Stimulated activated CD4-positive, alpha-beta T cell treated with anti-CD3 and anti-CD28 coated beads, Interleukin-15, amount 100 ng/mL, for 1 hour (primary cell): ENCODE measurements at regions not wholly inside any gene's neighbourhood (a gene's known extent, or its start where the extent isn't known, plus 50 kb on each side); places are given as distances from the start of the nearest gene placed in this dataset.

Source experiments
- DNase-seq, 2 donors: peaks; one replicate each; pipeline ENCODE4 v3.0.0-alpha.2; 2020; ENCODE audit warnings: low read depth in 1 of 2, low spot score in 1 of 2

DNA sequence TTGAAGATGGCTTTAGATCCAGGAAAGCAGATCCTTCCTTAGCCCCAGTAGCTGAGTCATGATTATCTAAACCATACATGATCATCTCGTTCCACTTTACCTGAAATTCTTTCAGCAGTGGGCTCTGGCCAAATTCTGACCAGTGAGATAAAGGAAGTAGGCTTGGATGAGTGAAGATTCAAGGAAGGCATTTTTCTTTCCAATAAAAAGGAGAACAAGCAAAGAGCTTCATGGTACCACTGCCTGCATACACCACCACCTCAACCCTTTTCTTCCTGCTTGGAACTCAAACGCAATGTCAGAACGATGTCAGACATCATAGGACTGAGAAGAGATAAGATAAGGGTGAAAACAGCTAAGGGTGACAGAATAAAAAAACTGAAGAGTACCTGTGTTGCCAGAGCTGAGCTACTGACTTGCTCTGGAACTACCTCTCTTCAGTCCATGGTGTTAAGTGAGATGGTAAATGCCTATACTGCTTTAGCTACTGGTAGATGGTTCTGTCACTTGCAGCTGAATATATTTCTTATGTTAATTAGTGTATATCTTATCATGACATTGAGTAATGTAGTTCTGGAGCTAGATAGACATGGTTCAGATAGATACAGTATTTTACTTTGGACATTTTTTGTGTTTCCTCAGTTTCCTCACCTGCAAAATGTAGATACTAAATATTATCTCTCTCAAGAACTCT, 58.7 kb upstream of the ACVR1 start:
- DNase-seq = no peak

DNA sequence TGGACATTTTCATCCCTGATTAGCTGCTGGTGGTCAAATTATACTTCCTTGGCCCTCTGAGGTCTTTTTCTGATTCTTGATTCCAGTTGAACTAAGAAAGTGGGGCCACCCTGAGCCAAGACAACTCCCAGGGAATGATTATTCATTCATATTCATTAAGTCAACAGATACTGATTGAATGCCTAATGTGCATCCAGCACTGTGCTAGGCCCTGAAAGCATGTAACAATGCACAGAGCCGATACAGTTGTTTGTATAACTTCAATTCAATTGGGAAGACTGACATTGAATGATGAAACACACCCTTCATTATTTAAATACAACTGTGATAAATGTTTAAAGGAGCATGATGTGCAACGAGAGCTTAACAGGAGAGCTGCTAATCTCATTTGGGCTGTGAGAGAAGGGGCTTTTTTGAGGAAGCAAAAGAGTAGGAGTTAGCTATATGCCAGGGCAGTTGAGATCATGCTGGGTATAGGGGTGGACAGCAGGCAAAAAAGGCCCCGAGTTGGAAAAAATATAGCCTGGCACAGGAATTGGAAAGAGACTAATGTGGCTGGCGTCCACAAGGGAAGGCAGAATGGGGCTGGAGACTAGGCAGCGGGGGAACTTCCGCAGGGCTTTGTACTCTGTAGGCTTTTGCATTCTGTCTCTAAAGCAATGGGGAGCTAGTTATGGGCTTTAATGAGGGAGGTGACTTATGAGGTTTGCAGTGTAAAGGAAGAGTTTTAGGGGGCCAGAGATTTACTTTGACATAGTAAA, 57.2 kb upstream of the ACVR1 start:
- DNase-seq = no peak

DNA sequence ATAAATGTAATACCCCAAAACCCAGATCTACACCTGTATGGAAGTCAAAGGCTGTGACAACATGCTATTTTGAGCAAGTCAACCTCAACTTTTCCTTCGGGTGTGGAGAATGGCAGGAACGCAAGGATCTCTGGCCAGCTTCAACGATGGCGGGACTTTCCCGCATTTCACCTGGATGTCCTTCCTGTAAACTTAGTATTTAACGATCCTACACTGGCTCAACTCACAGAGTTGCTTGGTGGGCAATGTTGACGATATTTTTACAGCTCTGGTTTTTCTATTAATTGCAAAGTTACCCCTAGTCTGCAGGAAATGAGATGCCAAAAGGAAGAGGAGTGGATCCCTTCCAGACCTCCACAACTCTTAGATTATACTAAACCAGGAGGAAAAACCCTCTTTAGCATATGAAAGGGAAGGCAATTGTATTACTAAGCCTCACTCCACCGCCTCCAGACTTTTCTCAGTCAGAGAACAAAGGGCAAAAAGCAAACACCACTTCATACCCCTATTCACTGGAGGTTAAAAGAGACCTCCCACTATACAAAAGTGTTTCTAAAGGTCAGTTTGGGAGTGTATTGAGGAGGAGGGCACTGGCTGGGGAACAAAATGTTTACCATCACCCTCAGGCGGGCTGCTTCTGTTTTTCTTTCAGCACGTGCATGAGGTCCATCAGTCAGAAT, 56.5 kb upstream of the ACVR1 start:
- no peak for DNase-seq

DNA sequence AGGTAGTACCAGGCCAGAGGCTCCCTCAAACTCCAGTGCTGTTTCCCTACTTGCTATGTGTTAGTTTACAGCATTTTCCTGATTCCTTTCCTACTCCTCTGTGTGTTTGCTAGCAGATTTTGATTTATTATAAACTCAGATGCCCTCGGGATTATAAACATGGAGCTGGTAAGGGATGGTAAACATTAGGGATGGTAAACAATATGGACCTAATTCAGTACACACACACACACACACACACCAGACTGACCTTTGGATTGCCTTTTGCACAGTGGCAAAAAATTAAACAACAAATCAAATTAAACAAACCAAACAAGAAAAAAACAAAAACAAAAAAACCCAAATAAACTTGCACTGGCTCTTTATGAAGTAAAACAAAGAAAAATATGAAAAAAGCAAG, 55.4 kb upstream of the ACVR1 start:
- no peak for DNase-seq

DNA sequence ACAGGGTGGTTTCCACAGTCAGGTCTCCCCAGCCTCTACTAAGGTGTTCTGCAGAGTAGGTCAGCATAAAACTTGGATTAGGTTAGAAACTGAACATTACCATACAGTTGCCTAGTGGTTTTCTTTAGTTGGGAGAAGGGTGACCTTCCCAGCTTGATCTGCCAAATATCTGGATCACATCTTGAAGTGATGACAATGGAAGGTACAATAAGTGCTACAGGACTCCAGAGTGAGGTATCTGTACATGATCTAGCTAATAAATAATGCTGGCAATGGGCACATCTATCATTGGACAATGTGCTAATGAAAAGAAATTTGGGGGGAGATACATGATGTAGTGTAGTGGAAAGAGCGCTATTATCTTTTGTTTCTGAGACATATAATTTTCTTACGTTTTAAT, 54.6 kb upstream of the ACVR1 start:
- no peak for DNase-seq

DNA sequence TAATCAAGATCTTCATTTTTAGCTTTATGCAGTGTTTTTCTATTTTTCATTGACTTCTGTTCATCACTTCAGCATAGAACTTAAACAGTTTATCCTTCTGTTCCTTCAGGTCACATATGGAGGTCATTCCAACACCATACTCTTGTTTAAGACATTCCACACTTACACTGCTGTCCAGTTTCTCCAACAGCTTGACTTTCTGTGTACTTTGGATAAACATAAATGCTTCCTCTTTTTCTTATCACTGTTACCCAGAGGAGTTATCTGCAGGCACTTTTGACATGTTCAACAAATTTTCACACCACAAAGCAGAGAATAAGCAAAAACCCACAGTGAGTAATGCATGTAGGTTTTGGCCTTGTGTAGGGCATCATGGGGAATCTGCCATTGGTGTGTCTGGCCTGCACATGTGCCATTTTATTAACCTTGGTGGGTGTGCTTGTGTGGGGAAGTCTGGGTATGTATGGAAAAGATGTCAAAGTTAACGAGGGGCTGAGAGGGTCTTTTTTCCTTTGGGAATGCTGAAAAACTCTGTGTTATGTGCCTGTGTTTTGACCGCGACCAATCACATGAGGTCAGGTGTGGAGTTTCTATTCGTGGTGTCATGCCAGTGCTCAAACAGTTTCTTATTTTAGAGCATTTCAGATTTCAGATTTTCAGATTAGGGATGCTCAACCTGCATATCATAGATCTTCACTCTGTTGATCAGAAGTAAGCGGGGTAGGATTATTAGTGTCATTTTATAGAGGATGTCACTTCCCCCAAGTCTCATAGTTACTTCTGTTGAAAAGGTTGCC, 53.9 kb upstream of the ACVR1 start:
- no peak for DNase-seq

DNA sequence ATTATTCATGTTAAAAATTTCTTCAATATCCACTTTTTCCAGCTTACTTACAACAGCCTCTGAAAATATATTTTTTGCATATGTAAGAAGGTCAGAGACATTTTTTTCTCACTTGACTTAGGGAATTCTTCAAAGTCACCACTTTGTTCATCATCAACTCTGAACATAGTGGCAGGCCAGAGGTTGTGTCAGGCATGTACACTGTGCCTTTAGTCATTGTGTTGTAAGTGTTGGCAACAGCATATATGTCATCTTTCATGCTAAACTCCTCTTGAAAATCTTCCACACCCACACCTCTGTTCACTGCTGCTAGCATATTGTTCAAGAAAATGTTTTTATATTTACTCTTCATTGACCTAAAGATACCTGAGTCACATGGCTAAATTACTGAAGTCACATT, 52.2 kb upstream of the ACVR1 start:
- no peak for DNase-seq

DNA sequence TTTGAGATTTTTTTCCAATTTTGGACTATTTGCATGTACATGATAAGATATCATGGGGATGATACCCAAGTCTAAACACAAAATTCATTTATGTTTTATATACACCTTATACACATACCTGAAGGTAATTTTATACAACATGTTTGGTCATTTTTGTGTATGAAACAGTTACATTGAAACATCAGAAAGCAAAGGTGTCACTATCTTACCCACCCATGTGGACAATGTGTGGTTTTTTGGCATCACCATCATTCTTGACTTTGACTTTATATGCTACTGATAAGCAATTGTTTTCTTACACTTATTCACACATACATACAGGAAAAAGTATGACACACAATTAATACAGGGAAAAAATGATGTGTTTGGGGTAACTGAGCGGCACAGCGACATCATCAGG, 51.0 kb upstream of the ACVR1 start:
- no peak for DNase-seq
